ENCODE measurements at regions not wholly inside any gene's neighbourhood (a gene's known extent, or its start where the extent isn't known, plus 50 kb on each side); places are given as distances from the start of the nearest gene placed in this dataset.

DNA sequence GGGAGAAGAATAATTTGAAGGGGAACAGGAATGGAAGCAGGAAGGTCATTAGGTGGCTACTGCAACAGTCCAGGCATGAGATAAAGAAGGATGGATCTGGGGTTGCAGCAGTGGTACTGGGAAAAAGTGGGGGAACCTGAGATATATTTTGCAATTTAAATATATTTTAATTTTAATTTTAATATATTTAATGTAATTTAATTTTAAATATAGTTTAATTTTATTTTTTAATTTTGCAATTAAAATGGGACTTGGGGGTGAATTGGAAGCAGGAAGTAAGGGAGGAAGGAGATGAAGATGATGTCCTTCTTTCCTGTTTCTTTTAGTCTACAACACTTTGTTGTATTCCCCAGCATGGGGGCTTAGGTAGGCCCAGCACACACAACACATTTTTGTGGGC lies 369.8 kb downstream of the GADD45G start:
- DNase-seq, result no peak
- no peaks in the 10 kb centered on the region for H4K20me1 ChIP-seq (ENCODE audit: insufficient read depth, low read length)

GRCh38 chr9:89975024-89975423 lies 370.2 kb downstream of the GADD45G start:
- no peaks in the 10 kb centered on the region for H3K27me3 ChIP-seq (replicated peaks; ENCODE audit: insufficient read depth, low read length)
- no peaks in the 10 kb centered on the region for H3K79me2 ChIP-seq (ENCODE audit: low read length)
- H3K36me3 ChIP-seq (replicated peaks; ENCODE audit: insufficient read depth, low read length), result no peaks in the 10 kb centered on the region
- DNase-seq, result no peak
- H3K4me2 ChIP-seq (ENCODE audit: low read depth, low read length), result no peak overlapping the region
- H3F3A ChIP-seq (ENCODE audit: insufficient read depth, low read length), result no peaks in the 10 kb centered on the region
- H3K9ac ChIP-seq (ENCODE audit: low read length), result no peak overlapping the region
- H4K20me1 ChIP-seq (ENCODE audit: insufficient read depth, low read length), result no peaks in the 10 kb centered on the region
- no peaks in the 10 kb centered on the region for H3K4me1 ChIP-seq (ENCODE audit: low read length)
- no peaks in the 10 kb centered on the region for H3K9me3 ChIP-seq (replicated peaks; ENCODE audit: insufficient read depth, low read length)
- no peaks in the 10 kb centered on the region for H3K9me2 ChIP-seq (replicated peaks; ENCODE audit: insufficient read depth, low read length)
- H3K4me3 ChIP-seq (ENCODE audit: low read length), result no peak overlapping the region
- no peak overlapping the region for H2AFZ ChIP-seq (ENCODE audit: low read length)
- H3K27ac ChIP-seq (ENCODE audit: low read length), result no peak overlapping the region
- no peak for TF ChIP-seq EZH2phosphoT487 (IDR thresholded peaks at IDR 0.05; ENCODE audit: low read length)
- TF ChIP-seq CTCF (IDR thresholded peaks at IDR 0.05; ENCODE audit: low read length), result no peak
- no peak for TF ChIP-seq EZH2 (optimal IDR thresholded peaks at IDR 0.05; ENCODE audit: low read depth, low read length)

More for the DNA sequence above, 369.8 kb downstream of the GADD45G start:
- Histone ChIP-seq H2AFZ (ENCODE audit: low read length) (no peak overlapping the region), H3K27me3 (replicated peaks; ENCODE audit: insufficient read depth, low read length) (no peaks in the 10 kb centered on the region), H3F3A (ENCODE audit: insufficient read depth, low read length) (no peaks in the 10 kb centered on the region), H3K36me3 (replicated peaks; ENCODE audit: insufficient read depth, low read length) (no peaks in the 10 kb centered on the region), H3K9me2 (replicated peaks; ENCODE audit: insufficient read depth, low read length) (no peaks in the 10 kb centered on the region), H3K9ac (ENCODE audit: low read length) (no peak overlapping the region), H3K4me1 (ENCODE audit: low read length) (no peaks in the 10 kb centered on the region), H3K79me2 (ENCODE audit: low read length) (no peaks in the 10 kb centered on the region), H3K4me3 (ENCODE audit: low read length) (no peak overlapping the region), H3K9me3 (replicated peaks; ENCODE audit: insufficient read depth, low read length) (no peaks in the 10 kb centered on the region), H3K4me2 (ENCODE audit: low read depth, low read length) (no peak overlapping the region), H3K27ac (ENCODE audit: low read length) (no peak overlapping the region)
- TF ChIP-seq CTCF (IDR thresholded peaks at IDR 0.05; ENCODE audit: low read length), result no peak
- no peak for TF ChIP-seq EZH2 (optimal IDR thresholded peaks at IDR 0.05; ENCODE audit: low read depth, low read length)
- TF ChIP-seq EZH2phosphoT487 (IDR thresholded peaks at IDR 0.05; ENCODE audit: low read length), result no peak

DNA sequence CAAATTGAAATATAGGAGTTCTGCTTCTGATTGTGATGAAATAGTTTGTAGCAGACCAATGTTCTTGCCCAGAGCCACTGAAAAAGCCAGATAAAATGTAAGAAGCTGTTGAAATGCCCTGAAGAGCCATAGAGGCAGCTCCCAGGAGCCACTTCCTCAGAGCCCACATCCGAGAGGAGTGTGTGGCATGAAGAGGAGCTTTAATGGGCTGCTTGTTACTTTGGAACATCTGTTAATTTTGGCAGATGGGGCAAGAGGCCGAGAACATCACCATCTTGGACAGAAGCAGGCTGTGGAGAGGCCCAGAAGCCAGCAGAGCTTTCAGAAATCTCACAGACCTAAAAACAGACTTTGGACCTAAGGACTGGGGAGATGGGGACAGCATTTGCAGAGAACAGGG lies 370.8 kb downstream of the GADD45G start:
- Histone ChIP-seq H3K27ac (ENCODE audit: low read length) (no peak overlapping the region), H3F3A (ENCODE audit: insufficient read depth, low read length) (no peaks in the 10 kb centered on the region), H3K27me3 (replicated peaks; ENCODE audit: insufficient read depth, low read length) (no peaks in the 10 kb centered on the region), H2AFZ (ENCODE audit: low read length) (no peak overlapping the region), H3K4me3 (ENCODE audit: low read length) (no peak overlapping the region), H3K9ac (ENCODE audit: low read length) (no peak overlapping the region), H3K36me3 (replicated peaks; ENCODE audit: insufficient read depth, low read length) (no peaks in the 10 kb centered on the region), H3K4me1 (ENCODE audit: low read length) (no peaks in the 10 kb centered on the region), H3K4me2 (ENCODE audit: low read depth, low read length) (no peak overlapping the region), H3K9me2 (replicated peaks; ENCODE audit: insufficient read depth, low read length) (no peaks in the 10 kb centered on the region), H3K9me3 (replicated peaks; ENCODE audit: insufficient read depth, low read length) (no peaks in the 10 kb centered on the region), H3K79me2 (ENCODE audit: low read length) (no peaks in the 10 kb centered on the region), H4K20me1 (ENCODE audit: insufficient read depth, low read length) (no peaks in the 10 kb centered on the region)
- DNase-seq, result no peak
- TF ChIP-seq EZH2 (optimal IDR thresholded peaks at IDR 0.05; ENCODE audit: low read depth, low read length) (no peak), CTCF (IDR thresholded peaks at IDR 0.05; ENCODE audit: low read length) (no peak), EZH2phosphoT487 (IDR thresholded peaks at IDR 0.05; ENCODE audit: low read length) (no peak)
